ENCODE measurements at regions not wholly inside any gene's neighbourhood (a gene's known extent, or its start where the extent isn't known, plus 50 kb on each side); places are given as distances from the start of the nearest gene placed in this dataset.

DNA sequence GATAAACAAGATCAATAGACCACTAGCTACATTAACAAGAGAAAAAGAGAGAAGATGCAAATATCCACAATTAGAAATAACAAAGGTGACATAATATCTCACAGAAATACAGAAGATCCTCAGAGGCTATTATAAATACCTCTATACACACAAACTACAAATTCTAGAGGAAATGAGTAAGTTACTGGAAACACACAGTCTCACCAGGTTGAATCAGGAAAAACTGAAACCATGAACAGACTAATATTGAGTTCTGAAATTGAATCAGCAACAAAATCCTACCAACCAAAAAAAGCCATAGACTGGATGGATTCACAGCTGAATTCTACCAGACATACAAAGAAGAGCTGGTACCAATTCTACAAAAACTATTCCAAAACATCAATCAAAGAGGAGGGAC is 211.8 kb upstream of the CPEB2 start:
- DNase-seq (ENCODE audit: low spot score), result peak; percentile 70

DNA sequence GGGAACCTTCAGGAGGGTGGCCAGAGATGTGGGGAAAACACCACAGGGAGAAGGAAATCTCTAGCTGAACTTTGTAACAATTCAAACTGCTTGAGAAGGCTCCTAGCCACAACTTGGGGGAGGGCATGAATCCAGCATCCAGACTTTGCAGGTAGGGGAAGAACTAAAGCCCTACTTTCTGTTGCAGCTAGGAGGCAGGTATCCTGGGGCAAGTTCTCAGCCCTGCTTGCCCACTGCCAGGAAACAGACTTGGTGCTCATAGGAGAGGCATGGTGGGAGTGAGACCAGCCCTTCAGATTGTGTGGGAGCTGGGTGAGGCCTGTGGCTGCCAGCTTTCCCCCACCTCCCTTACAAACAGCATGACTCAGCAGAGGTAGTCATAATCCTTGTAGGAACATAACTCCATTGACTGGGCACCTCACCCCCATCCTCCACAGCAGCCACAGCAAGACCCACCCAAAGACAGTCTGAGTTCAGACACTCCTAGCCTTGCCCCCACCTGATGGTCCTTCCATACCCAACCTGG is 209.5 kb upstream of the CPEB2 start:
- no peak for DNase-seq (ENCODE audit: low spot score)

DNA sequence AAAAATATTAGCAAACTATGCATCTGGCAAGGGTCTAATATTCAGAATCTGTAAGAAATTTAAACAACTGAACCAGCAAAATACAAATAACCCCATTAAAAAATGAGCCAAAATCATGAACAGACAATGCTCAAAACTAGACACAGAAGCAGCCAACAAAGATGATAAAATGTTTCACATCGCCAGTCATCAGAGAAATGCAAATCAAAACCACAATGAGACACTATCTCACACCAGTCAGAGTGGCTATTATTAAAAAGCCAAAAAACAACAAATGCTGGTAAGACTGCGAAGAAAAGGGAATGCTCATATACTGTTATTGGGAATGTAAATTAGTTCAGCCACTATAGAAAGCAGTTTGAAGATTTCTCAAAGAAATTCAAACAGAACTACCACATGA is 201.3 kb upstream of the CPEB2 start:
- no peak for DNase-seq (ENCODE audit: low spot score)

DNA sequence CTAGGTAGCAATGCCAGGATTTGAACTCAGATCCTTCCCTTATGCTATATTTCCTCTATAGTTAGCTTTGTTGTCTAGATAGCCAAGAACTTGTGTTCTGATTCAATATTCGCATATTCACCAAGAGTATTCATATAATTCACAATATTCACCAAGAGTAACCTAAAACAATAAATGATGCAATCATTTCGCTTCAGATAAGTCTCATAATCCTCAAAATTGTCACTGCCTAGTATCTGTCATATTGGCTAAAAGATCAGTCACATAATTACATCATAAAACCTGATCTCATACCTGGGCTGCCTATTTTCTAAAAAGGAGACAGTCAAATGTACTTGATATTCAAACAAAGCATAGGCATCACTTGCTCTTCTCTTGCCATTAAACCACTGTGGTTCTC is 199.7 kb upstream of the CPEB2 start:
- DNase-seq (ENCODE audit: low spot score), result no peak

DNA sequence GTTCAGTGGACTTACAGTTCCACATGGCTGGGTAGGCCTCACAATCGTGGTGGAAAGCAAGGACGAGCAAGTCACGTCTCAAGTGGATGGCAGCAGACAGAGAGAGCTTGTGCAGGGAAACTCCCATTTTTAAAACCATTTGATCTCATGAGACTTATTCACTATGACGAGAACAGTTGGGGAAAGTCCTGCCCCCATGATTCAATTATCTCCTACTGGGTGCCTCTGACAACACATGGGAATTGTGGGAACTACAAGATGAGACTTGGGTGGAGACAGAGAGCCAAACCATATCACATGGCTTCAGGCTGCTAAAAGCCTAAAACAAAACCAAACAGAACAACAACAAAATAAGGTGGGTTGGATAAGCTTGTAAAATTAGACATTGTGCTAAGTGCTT is 194.4 kb upstream of the CPEB2 start:
- no peak for DNase-seq (ENCODE audit: low spot score)

DNA sequence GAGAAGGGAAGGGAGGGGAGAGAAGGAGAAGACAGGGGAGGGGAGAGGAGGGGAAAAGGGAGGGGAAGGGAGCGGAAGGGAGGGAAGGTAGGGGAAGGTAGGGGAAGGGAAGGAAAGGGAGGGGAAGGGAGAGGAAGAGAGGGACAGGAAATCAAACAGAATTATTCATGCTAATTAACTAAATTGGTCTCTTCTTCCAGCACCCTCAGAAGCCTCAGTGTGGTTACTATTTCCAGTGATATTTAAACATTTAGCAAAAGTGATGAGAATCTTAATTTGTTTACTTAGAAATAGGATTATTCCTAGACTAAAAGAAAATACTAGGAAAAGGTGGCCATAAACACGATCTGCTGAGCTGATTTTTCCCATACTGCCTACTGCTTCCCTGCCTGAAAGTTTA is 193.1 kb upstream of the CPEB2 start:
- no peak for DNase-seq (ENCODE audit: low spot score)

DNA sequence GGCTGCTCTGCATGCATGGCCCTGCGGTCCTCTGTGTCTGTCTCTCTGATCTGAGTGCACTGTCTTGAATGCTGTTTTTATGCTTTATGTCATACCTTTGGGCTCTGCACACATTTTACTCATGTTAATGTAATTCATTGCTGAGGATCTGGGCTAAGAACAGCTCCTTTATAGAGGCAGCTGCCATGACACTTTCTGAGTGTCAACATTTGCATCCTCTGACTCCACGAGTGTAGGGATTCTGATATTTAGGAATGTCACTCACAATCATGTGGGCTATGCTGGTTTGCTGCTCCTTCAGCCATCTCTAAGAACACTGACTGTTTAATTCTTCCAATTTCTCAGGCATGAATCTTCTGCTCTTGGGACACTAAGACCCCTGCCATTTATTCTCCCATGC is 192.2 kb upstream of the CPEB2 start:
- no peak for DNase-seq (ENCODE audit: low spot score)

DNA sequence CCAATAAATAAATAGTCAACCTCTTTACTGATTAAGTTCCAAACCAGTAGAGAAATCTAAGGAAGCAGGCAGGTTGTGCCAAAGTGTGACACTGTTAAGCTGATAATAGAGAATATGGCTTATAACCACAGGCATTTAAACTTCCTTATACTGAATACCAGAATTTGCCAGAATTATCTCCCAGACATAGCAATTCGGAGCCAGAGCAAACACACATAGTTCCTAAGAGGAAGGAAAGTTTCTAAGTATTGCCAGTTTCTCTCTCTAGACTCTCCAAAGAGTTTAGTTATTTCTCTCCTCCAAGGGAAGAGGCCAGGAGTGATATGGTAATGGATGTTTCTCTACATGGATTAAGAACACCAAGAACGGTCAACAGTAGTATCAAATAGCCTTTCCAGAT is 191.7 kb upstream of the CPEB2 start:
- no peak for DNase-seq (ENCODE audit: low spot score)

DNA sequence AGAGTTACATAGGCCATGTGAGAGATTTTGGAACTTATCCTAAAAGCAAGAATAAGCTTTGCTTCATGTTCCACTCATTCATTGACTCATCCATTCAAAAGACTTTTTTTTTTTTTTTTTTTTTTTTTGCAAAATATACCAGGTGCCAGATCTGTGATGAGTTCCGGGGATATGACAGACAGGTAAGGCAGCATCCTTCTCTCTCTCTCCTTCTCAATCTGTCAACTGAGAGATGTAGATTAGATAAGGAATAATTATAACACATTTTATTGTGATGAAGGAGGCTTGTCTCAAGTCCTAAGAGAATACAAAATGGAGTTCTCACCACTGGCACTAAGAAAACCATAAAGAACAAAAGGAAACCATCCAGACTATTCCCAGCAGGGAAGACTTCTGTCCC is 190.2 kb upstream of the CPEB2 start:
- DNase-seq (ENCODE audit: low spot score), result no peak

DNA sequence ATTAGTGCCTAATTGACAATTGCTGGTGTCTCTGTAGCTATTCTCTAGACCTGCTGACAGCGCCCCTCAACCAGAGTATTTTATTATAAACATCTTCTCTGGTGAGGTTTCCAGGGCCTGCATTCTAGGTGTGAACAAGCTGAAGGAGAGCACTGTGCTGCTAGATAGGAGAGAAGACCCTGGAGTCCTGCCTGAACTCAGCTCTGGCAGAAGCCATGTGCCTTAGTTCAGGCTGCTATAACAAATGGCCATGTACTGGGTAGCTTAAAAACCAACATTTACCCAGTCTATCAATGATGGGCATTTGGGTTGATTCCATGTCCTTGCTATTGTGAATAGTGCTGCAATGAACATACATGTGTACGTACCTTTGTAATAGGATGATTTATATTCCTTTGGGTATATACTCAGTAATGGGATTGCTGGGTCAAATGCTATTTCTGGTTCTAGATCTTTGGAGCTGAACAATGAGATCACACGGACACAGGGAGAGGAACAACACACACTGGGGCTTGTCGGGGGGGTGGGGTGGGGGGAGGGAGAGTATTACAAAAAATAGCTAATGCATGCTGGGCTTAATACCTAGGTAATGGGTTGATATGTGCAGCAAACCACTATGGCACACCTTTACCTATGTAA is 185.5 kb upstream of the CPEB2 start:
- DNase-seq (ENCODE audit: low spot score), result no peak

DNA sequence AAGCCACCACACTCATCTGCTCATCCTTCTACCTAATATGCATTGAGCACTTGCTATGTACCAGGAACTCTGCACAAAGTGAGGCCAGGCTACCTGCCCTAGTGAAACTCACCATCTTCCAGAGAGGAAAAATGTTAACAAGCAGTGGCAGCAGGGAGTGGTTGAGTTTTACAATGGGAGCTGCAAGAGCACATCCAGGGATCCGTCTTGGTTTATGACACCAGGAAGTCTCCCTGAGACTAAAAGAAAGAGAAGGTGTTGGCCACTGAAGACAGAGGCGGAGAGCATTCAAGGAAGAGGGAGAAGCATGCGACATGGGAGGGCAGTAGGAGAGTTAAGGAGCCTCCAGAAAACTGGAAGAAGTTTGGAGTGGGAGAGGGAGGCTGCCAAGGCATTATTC is 178.1 kb upstream of the CPEB2 start:
- DNase-seq (ENCODE audit: low spot score), result no peak

DNA sequence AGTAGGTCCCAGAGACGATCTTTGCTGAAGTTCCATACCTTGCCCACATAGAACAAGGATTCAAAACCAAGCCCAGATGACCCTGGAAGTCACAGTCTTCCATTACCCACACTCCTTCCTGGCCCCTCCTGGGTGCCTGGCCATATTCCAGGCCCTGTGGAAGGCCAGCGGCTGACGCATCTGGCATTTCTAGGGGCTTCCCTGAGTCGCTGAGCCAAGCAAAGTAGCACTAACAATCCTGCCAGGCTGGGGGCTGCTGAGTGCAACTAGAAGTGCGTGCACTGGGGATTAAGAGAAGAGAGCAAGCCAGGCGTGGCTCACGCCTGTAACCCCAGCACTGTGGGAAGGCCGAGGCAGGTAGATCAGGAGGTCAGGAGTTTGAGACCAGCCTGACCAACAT is 175.2 kb upstream of the CPEB2 start:
- DNase-seq (ENCODE audit: low spot score), result no peak

DNA sequence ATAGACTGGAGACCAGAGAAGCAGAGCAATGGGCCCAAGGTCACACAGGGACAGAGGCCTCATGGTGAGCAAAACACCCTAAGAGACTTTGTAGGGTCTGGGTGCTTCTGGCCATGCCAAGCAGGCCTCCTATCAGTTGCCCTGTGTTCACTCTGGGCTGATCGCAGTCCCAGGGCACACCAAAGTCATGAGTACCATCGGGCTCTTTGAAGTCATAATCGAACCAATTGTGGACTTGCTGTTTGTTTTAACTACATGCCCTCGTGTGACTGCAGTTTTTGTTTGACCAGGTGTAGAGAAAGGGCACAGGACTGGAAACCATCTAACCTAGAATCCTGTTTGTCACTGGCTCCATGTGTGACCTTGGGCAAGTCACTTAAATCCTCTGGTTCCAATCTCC is 172.5 kb upstream of the CPEB2 start:
- DNase-seq (ENCODE audit: low spot score), result no peak

DNA sequence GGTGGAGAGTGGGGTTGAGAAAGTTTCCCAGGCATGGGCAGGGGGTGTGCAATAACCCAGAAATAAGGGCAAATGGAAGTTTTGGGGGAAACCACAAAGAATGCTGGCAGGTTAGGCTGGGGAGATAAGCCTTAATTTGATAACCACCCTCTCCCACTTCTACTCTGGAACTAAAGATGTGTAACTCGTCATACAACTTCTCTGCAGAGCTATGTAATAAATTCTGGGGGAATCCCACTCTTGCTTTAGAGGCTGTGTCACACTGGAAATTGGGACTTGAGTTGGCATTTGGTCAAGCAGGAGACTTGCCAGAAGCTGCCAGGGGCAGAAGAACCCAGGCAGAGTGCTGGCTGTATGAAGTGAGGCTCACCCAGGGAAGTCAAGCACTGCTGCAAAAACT is 170.9 kb upstream of the CPEB2 start:
- no peak for DNase-seq (ENCODE audit: low spot score)

DNA sequence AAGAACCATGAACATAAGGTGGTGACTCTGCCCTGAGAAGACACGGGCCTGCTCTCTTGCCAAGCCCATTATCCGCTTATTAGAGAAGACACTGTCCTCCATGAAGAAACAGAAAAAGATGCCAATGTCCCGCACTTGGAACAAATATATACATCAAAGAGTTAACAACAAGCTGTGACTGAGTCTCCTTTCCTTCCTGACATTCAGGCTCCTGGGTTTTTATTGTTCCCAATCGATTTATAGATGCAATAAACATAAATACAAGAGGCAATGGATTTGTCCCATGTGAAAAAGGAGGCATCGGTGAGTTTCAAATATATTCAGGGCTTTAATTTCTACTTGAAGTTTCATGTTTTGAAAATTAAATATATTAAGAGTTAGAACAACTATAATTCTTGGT is 169.2 kb upstream of the CPEB2 start:
- DNase-seq (ENCODE audit: low spot score), result no peak

DNA sequence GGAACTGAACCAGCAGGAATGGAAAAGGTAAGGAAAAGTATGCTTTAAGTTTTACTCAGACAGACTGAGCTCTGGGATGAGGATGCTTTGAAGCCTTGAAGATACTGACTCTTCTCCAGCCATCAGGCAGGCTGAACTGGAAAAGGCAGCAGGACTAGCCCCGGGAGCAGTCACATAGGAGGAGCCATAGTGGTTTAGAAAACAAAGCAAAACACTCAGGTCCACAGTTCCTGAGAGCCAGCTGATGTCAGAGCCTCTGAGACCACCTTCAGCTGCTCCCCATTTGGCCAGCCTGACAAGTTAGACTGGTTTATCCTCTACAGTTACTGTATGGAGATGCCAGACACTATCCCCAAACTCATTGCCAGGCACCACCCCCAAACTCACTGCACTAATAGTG is 167.9 kb upstream of the CPEB2 start:
- no peak for DNase-seq (ENCODE audit: low spot score)

DNA sequence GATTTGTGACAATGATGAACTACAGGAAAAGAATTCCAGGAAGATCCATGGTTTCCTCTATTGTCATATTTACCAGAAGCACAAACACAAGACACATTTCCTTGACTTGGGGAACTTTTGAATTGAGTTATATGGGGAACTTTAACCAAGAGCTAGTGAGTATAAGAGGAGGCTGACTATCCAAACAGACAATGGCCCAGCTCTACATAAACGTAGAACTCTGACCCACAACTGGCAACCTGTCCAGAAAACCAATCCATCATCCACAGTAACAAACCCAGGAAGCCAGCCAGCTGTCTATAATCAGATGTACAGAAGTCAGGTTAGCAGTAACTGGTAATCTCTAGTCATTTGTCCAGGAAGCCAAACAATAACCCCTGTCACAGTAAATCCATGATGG is 167.0 kb upstream of the CPEB2 start:
- no peak for DNase-seq (ENCODE audit: low spot score)

DNA sequence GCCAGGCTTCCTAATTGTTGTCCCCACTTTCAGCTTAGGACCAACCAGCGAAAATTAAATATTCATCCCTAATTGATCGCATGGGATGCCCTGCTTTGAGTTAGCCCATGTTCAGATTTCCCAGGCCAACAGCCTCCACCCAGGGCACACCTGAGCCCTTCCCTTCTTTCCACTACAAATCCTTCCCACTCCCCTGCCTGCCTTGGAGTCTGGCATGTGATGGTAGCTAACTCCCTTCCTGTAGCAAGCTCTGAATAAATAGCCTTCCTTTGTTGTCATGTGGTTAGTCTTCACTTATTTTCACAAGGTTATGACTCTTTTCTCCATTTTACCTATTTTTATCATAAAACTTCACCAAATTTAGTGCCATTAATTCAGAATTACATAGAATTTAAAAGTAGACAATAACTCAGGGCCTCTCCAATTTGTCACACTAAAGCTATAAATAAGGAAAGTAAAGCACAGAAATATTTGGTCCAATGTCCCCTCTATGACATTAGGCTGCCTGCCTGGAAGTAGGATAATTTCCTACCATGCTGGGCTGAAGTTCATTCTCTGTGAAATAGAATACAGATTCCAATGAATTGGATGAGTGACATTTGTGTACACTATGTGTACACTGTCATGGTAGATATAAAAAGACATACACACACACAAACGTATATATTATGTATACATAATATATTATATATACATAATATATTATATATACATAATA is 166.4 kb upstream of the CPEB2 start:
- DNase-seq (ENCODE audit: low spot score), result no peak

DNA sequence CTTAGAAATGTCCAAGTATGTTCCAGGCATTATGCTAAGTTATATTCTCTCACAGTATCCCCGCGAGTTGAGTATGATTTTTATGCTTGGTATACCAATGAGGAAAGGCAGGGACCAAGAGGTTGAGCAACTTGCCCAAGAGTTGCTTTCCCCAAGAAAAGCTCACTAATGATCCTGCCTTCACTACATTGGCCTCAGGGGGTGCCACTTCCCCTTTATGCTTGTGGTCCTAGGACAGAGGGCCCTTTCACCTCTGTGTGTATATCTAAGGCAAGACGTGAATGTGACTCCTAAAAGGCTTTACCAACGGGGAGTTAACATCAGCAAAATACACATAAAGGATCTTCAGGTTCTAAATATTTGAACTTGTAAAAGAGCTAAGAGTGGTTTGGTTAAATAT is 164.4 kb upstream of the CPEB2 start:
- DNase-seq (ENCODE audit: low spot score), result no peak

DNA sequence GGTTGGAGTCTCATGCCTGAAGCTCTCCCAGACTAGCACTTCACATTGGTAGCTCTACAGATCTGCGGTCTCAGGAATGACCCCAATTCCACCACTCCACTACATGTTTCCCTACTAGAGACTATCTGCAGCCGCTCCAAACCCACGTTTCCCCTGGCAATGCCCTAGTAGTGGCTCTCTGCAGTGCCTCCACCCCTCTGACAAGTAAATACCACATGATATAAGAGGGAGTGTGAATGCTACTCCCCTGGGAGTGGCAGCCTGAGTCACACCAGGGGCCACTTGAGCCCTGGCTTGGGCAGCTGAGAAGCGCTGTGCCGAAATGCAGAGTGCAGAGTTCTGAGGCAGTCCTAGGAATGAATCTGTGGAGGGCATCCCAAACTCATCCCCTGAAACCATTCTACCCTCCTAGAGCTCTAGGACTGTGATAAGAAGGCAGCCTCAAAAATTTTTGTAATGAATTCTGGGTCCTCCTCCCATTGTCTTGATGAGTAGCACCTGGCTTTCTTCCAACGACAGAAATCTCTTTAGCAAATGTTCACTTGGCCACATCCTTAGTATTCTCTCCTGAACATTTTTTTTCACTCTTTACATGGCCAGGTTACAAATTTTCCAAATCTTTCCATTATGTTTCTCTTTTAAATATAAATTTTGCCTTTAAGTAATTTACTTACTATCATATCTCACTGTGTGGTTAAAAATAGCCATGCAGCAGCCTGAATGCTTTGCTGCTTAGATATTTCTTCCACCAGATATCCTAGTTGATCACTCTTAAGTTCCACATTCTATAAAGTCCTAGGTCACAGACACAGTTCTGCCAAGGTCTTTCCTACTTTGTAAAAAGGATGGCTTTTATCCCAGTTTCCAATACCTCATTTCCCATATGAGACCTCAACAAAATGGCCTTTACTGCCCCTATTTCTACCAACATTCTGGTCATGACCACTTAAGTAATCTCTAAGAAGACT is 160.2 kb upstream of the CPEB2 start:
- no peak for DNase-seq (ENCODE audit: low spot score)

DNA sequence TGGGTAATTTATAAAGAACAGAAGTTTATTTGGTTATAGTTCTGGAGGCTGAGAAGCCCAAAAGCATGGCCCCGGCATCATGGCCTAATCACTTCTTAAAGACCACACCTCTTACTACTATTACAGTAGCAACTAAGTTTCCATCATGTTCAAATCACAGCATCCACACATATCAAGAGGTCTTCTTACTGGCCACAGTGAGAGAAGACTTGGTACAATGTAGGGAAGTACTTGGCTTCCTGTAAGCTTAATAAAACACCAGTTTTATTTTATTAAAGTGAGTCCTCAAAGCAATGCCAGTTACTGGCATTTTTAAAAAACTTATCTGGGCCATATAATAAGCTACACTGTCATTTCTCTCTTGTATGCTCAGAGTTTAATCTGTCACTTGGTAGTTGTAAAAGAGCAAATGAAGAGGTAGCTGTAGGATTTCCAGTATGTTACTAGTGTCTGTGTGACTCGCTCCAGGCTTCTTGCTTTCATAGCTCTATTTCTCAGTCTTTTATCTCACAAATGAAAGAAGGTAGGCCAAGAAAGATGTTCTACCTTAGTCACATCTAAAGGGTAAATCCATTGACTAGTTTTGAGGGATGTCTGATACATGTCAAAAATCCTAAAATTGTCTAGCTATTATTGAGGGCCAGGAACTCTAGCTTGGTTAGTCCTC is 159.2 kb upstream of the CPEB2 start:
- DNase-seq (ENCODE audit: low spot score), result no peak

DNA sequence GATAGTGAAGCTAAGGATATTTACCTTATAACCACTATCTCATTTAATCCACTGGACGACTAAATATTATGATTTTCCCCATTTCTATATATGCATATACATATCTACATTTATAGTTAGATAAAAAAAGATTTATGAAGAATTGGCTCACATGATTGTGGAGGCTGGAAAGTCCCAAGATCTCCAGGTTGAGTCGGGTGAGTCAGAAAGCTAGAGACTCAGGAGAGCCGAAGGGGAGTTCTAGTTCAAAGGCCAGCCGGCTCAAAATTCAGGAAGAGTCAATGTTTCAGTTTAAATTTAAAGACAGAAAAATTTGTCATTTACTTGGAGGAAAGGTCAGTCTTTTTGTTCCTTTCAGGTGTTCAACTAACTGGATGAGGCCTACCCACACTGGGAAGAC is 158.2 kb upstream of the CPEB2 start:
- no peak for DNase-seq (ENCODE audit: low spot score)
